ENCODE measurements at regions not wholly inside any gene's neighbourhood (a gene's known extent, or its start where the extent isn't known, plus 50 kb on each side); places are given as distances from the start of the nearest gene placed in this dataset.

DNA sequence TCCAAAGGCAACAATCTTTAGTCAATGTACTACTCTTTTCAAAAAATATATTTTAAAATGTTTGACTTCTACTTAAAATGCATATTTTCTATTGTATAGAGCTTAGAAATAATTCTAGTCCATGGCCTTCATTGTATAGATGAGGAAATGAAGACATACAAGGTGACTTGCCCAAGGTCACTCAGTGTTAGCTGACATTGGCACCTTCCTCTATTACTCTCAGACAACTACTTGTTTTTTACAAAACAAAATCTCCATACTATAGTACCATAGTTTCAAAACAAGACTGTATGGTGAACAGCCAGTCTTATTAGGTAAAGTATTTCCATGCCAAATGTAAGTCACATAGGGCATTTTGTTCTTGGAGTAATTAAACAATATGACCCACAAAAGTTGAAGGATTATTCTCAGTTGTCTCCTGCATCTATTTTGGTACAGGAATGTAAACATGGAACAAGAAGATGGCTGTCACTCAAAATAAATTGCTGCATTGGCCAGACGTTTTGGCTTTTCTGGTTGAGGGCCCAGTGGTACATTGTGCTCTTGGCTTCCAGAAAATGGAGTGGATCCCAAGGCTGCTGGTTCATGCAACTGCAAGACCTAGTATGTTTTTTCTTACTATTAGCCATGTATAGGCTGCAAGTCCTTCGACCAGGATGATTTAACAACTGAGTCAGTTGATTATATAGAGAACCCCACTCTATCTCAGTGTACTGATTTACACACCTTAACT is 54.3 kb upstream of the NOX3 start:
- FAIRE-seq (no peak), DNase-seq (ENCODE audit: low read depth) (no peak)
- TF ChIP-seq, protein P1, sequence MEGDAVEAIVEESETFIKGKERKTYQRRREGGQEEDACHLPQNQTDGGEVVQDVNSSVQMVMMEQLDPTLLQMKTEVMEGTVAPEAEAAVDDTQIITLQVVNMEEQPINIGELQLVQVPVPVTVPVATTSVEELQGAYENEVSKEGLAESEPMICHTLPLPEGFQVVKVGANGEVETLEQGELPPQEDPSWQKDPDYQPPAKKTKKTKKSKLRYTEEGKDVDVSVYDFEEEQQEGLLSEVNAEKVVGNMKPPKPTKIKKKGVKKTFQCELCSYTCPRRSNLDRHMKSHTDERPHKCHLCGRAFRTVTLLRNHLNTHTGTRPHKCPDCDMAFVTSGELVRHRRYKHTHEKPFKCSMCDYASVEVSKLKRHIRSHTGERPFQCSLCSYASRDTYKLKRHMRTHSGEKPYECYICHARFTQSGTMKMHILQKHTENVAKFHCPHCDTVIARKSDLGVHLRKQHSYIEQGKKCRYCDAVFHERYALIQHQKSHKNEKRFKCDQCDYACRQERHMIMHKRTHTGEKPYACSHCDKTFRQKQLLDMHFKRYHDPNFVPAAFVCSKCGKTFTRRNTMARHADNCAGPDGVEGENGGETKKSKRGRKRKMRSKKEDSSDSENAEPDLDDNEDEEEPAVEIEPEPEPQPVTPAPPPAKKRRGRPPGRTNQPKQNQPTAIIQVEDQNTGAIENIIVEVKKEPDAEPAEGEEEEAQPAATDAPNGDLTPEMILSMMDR (IDR thresholded peaks at IDR 0.05; ENCODE audit: insufficient read depth, low read length, severe bottlenecking), result no peak
- H3K36me3 ChIP-seq (ENCODE audit: control insufficient read depth, insufficient read depth, low read length), result no peaks in the 10 kb centered on the region
- H3K4me3 ChIP-seq (ENCODE audit: low read depth, low read length), result no peak overlapping the region
- H3K27me3 ChIP-seq (ENCODE audit: control insufficient read depth, insufficient read depth, low read length), result peaks cover 1% of the 10 kb centered on the region

DNA sequence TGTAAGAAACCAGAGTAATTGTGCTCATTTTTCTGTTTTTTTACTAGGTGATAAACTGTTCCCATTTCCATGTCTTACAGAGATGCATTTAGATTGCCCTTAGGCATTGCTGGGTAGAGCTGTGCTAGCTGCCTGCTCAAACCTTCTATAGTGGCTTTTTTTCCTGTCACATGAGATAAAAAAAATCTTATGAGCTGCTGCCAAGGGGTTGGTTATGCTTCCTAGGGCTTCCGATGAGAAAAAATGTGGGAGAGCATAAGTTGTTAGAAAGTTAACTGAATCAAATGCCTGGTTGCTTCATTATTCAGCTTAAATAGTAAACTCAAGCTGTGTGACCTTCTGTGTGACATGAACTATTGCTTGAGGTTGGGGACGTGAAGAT is 50.0 kb upstream of the NOX3 start:
- Histone ChIP-seq H3K27me3 (ENCODE audit: control insufficient read depth, insufficient read depth, low read length) (peaks cover 1% of the 10 kb centered on the region), H3K4me3 (ENCODE audit: low read depth, low read length) (no peak overlapping the region), H3K36me3 (ENCODE audit: control insufficient read depth, insufficient read depth, low read length) (no peaks in the 10 kb centered on the region)
- DNase-seq (ENCODE audit: low read depth) (no peak), FAIRE-seq (no peak)
- TF ChIP-seq, protein P1 (IDR thresholded peaks at IDR 0.05; ENCODE audit: insufficient read depth, low read length, severe bottlenecking), result no peak
